CD14-positive monocyte (primary cell): ENCODE measurements at regions not wholly inside any gene's neighbourhood (a gene's known extent, or its start where the extent isn't known, plus 50 kb on each side); places are given as distances from the start of the nearest gene placed in this dataset.

ENCODE experiments used
- DNase-seq, 3 donors: peaks; one replicate each; pipeline ENCODE4 v3.0.0-alpha.2; 2011 to 2022
- H2AFZ ChIP-seq: 2 replicates; pipeline ENCODE4 v1.6.0; 2012; ENCODE audit warnings: mild to moderate bottlenecking, low read depth, low read length, inconsistent platforms; ENCODE audit not compliant: insufficient read depth, poor library complexity, severe bottlenecking
- H3K27ac ChIP-seq, 2 donors: 1 replicate in 1 of 2; 2 replicates in 1 of 2; pipeline ENCODE4 v1.5.1; 2012 to 2013; ENCODE audit warnings: low read length in 2 of 2, control low read depth in 1 of 2, inconsistent platforms in 1 of 2, low read depth in 1 of 2, mild to moderate bottlenecking in 1 of 2
- H3K27me3 ChIP-seq, 2 donors: one replicate each; pipeline versions ENCODE4 v1.6.0 to v1.6.1; 2011 to 2013; ENCODE audit warnings: low read length in 2 of 2; ENCODE audit not compliant: control insufficient read depth in 2 of 2, insufficient read depth in 2 of 2
- H3K36me3 ChIP-seq, 2 donors: replicated peaks in 1 of 2; 1 replicate in 1 of 2; 2 replicates in 1 of 2; pipeline versions ENCODE4 v1.5.1 to v1.6.1; 2012 to 2013; ENCODE audit warnings: low read length in 2 of 2, control low read depth in 1 of 2, inconsistent platforms in 1 of 2, mild to moderate bottlenecking in 1 of 2; ENCODE audit not compliant: insufficient read depth in 2 of 2, control insufficient read depth in 1 of 2
- H3K4me1 ChIP-seq, 2 donors: 1 replicate in 1 of 2; 2 replicates in 1 of 2; pipeline versions ENCODE4 v1.5.1 to v1.6.1; 2012 to 2013; ENCODE audit warnings: low read length in 2 of 2, control low read depth in 1 of 2, inconsistent platforms in 1 of 2, mild to moderate bottlenecking in 1 of 2, moderate library complexity in 1 of 2; ENCODE audit not compliant: insufficient read depth in 2 of 2, control insufficient read depth in 1 of 2
- H3K4me2 ChIP-seq: replicated peaks from 2 replicates; pipeline ENCODE3; 2012; ENCODE audit warnings: low read length, moderate library complexity, mild to moderate bottlenecking; ENCODE audit not compliant: poor library complexity, severe bottlenecking; ENCODE audit errors: extremely low read depth
- H3K4me3 ChIP-seq, 3 experiments: fragments of 200-600 bp in 1 of 3; sonication (generic) in 1 of 3; replicated peaks in 1 of 3; 1 replicate in 2 of 3; 2 replicates in 1 of 3; pipeline ENCODE4 v1.5.1; 2011 to 2013; ENCODE audit warnings: low read length in 3 of 3, mild to moderate bottlenecking in 3 of 3, control low read depth in 2 of 3, low read depth in 2 of 3, inconsistent platforms in 1 of 3, moderate library complexity in 1 of 3
- H3K79me2 ChIP-seq: 2 replicates; pipeline ENCODE4 v1.6.0; 2012; ENCODE audit warnings: mild to moderate bottlenecking, control low read depth, inconsistent platforms, low read length, moderate library complexity; ENCODE audit not compliant: insufficient read depth
- H3K9ac ChIP-seq: 2 replicates; pipeline ENCODE4 v1.6.0; 2017; ENCODE audit warnings: low read length, mild to moderate bottlenecking; ENCODE audit not compliant: insufficient read depth, poor library complexity, severe bottlenecking
- H3K9me3 ChIP-seq, 2 donors: replicated peaks in 1 of 2; 1 replicate in 1 of 2; 2 replicates in 1 of 2; pipeline versions ENCODE4 v1.5.1 to v1.6.1; 2012 to 2013; ENCODE audit warnings: low read length in 2 of 2, control low read depth in 1 of 2; ENCODE audit not compliant: control insufficient read depth in 1 of 2, insufficient read depth in 1 of 2
- H4K20me1 ChIP-seq: 2 replicates; pipeline ENCODE4 v1.6.0; 2012; ENCODE audit warnings: mild to moderate bottlenecking, low read length, control low read depth, moderate library complexity; ENCODE audit not compliant: insufficient read depth
- H3K27ac Mint-ChIP-seq, 7 donors: one replicate each; pipeline ENCODE4 v1.8.0; 2020; ENCODE audit warnings: mild to moderate bottlenecking in 7 of 7, mixed read lengths in 7 of 7, moderate library complexity in 6 of 7, inconsistent platforms in 2 of 7
- H3K27me3 Mint-ChIP-seq, 3 donors: one replicate each; pipeline ENCODE4 v1.8.0; 2021 to 2022; ENCODE audit warnings: low read depth in 3 of 3, mild to moderate bottlenecking in 3 of 3, mixed read lengths in 3 of 3, moderate library complexity in 3 of 3, inconsistent platforms in 1 of 3
- H3K36me3 Mint-ChIP-seq, 2 donors: one replicate each; pipeline ENCODE4 v1.8.0; 2020; ENCODE audit warnings: mixed read lengths in 2 of 2, inconsistent platforms in 1 of 2, mild to moderate bottlenecking in 1 of 2
- H3K4me1 Mint-ChIP-seq: one replicate; pipeline ENCODE4 v1.8.0; 2020; ENCODE audit warnings: mild to moderate bottlenecking, mixed read lengths
- H3K4me3 Mint-ChIP-seq, 2 donors: one replicate each; pipeline ENCODE4 v1.8.0; 2020; ENCODE audit warnings: mild to moderate bottlenecking in 2 of 2, mixed read lengths in 2 of 2, moderate library complexity in 1 of 2
- H3K9me3 Mint-ChIP-seq, 7 donors: one replicate each; pipeline ENCODE4 v1.8.0; 2020 to 2022; ENCODE audit warnings: mixed read lengths in 7 of 7, mild to moderate bottlenecking in 6 of 7, moderate library complexity in 6 of 7, inconsistent platforms in 2 of 7
- WGBS: methylation state at CpG from one replicate; pipeline ENCODE4 v1.1.5; 2013; ENCODE audit warnings: missing lambda C conversion rate; ENCODE audit not compliant: insufficient coverage; 5-methylcytosine and 5-hydroxymethylcytosine counted together
- intact Hi-C, 2 donors: fragments of 100-400 bp; cut with micrococcal nuclease; formaldehyde crosslinking; loops; one replicate each; pipeline versions ENCODE4 v1.15.0 to v1.15.1; 2023
- TF ChIP-seq, protein P1 (sequence below): fragments of 200-600 bp; IDR thresholded peaks from one replicate; pipeline ENCODE4 v1.8.0; 2022; ENCODE audit warnings: antibody characterized with exemption, mild to moderate bottlenecking

DNA sequence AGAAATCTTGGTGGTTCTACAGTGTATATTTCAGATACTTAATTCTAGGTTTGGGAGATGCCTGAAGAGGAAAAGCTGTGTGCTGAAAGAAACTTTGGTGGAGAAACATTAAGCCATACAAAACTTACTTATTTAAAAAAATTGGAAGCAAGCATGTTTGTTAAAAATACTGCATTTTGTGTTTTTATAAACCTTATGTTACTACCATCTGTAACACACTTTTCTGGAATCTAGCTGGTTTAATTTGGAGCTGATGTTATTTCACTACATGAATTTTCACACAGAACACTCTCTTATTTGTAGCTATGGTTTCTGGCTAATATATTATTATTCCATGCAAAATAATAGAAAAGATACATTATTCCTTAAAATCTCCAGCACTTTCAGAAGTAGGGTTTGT lies 710.7 kb downstream of the ADGRL2 start:
- H2AFZ ChIP-seq: no peak overlapping the region
- H3K9me3 ChIP-seq: no peaks in the 10 kb centered on the region
- TF ChIP-seq, protein P1, sequence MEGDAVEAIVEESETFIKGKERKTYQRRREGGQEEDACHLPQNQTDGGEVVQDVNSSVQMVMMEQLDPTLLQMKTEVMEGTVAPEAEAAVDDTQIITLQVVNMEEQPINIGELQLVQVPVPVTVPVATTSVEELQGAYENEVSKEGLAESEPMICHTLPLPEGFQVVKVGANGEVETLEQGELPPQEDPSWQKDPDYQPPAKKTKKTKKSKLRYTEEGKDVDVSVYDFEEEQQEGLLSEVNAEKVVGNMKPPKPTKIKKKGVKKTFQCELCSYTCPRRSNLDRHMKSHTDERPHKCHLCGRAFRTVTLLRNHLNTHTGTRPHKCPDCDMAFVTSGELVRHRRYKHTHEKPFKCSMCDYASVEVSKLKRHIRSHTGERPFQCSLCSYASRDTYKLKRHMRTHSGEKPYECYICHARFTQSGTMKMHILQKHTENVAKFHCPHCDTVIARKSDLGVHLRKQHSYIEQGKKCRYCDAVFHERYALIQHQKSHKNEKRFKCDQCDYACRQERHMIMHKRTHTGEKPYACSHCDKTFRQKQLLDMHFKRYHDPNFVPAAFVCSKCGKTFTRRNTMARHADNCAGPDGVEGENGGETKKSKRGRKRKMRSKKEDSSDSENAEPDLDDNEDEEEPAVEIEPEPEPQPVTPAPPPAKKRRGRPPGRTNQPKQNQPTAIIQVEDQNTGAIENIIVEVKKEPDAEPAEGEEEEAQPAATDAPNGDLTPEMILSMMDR: no peak
- no peaks in the 10 kb centered on the region for H3K27me3 ChIP-seq
- no peak overlapping the region for H3K4me2 ChIP-seq
- no peak overlapping the region for H3K4me3 ChIP-seq
- H3K27me3 Mint-ChIP-seq: no peaks in the 10 kb centered on the region
- peaks cover 0 to 7% (median 2%) of the 10 kb centered on the region in 7 donors for H3K9me3 Mint-ChIP-seq
- no peaks in the 10 kb centered on the region for H3K4me1 ChIP-seq
- H4K20me1 ChIP-seq: no peaks in the 10 kb centered on the region
- H3K27ac ChIP-seq: no peak overlapping the region
- H3K36me3 Mint-ChIP-seq: no peaks in the 10 kb centered on the region
- H3K9ac ChIP-seq: no peak overlapping the region
- H3K27ac Mint-ChIP-seq: no peak overlapping the region
- DNase-seq: no peak
- no peak overlapping the region for H3K4me3 Mint-ChIP-seq
- H3K79me2 ChIP-seq: no peaks in the 10 kb centered on the region
- intact Hi-C loops: no loop called here
- no peaks in the 10 kb centered on the region for H3K36me3 ChIP-seq
- no peaks in the 10 kb centered on the region for H3K4me1 Mint-ChIP-seq

DNA sequence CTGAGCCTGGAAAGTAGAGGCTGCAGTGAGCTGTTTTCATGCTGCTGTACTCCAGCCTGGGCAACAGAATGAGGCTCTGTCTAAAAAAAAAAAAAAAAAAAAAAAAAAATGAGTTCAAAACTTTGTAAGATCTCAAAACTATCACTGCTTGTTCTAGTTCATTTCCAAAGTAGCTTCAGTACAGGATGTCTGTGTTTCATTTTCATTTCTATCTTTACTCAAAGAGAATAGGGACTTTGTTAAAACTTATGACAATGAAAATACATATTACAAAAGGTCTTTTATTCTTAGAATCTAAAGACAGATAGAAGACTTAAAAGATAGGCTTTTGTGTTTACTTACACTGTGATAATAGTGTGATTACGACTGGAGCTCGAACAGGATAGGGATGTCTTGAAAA lies 709.7 kb downstream of the ADGRL2 start:
- intact Hi-C loops: no loop called here

More for the DNA sequence above, 709.7 kb downstream of the ADGRL2 start:
- Histone ChIP-seq H3K27ac (no peak overlapping the region), H3K4me2 (no peak overlapping the region), H3K4me1 (no peaks in the 10 kb centered on the region), H3K79me2 (no peaks in the 10 kb centered on the region), H3K4me3 (no peak overlapping the region), H3K36me3 (no peaks in the 10 kb centered on the region), H2AFZ (no peak overlapping the region), H4K20me1 (no peaks in the 10 kb centered on the region), H3K27me3 (no peaks in the 10 kb centered on the region), H3K9ac (no peak overlapping the region), H3K9me3 (no peaks in the 10 kb centered on the region)
- H3K36me3 Mint-ChIP-seq: no peaks in the 10 kb centered on the region
- DNase-seq: no peak
- TF ChIP-seq, protein P1: no peak
- H3K27me3 Mint-ChIP-seq: no peaks in the 10 kb centered on the region
- H3K4me3 Mint-ChIP-seq: no peak overlapping the region
- peaks cover 0 to 7% (median 2%) of the 10 kb centered on the region in 7 donors for H3K9me3 Mint-ChIP-seq
- no peak overlapping the region for H3K27ac Mint-ChIP-seq
- no peaks in the 10 kb centered on the region for H3K4me1 Mint-ChIP-seq
- WGBS: no CpG with 5 or more reads among the region's 2 CpGs
